Gastrocnemius medialis (tissue), 4 donors: ENCODE measurements at regions not wholly inside any gene's neighbourhood (a gene's known extent, or its start where the extent isn't known, plus 50 kb on each side); places are given as distances from the start of the nearest gene placed in this dataset.

Experiments used
- CTCF ChIP-seq, 5 experiments: fragments of 450-650 bp in 3 of 5; fragments of 200-600 bp in 2 of 5; sonication (generic) in 2 of 5; IDR thresholded peaks in 4 of 5; conservative IDR thresholded peaks in 1 of 5; 1 replicate in 4 of 5; 2 replicates in 1 of 5; pipeline ENCODE4 v1.5.1; 2016 to 2019; ENCODE audit warnings: antibody characterized with exemption in 5 of 5, mild to moderate bottlenecking in 3 of 5, moderate library complexity in 3 of 5
- POLR2A ChIP-seq, 2 donors: fragments of 450-650 bp; IDR thresholded peaks; one replicate each; pipeline ENCODE4 v1.6.1; 2017; ENCODE audit warnings: antibody characterized with exemption in 2 of 2, mild to moderate bottlenecking in 2 of 2, moderate library complexity in 2 of 2

- TF ChIP-seq POLR2A (IDR thresholded peaks at IDR 0.05) (no peak), CTCF (IDR thresholded peaks at IDR 0.05 in 4 of 5, conservative IDR thresholded peaks at IDR 0.05 in 1 of 5) (no peak)
Measured at GRCh38 chr1:22222723-22223122, 79.8 kb upstream of the WNT4 start.
